Activated CD4-positive, CD25-positive, alpha-beta regulatory T cell (primary cell): ENCODE measurements at regions not wholly inside any gene's neighbourhood (a gene's known extent, or its start where the extent isn't known, plus 50 kb on each side); places are given as distances from the start of the nearest gene placed in this dataset.

Experiments used
- DNase-seq, 4 experiments: peaks; one replicate each; lab custom pipeline; 2025; lab: John Stamatoyannopoulos, UW

DNA sequence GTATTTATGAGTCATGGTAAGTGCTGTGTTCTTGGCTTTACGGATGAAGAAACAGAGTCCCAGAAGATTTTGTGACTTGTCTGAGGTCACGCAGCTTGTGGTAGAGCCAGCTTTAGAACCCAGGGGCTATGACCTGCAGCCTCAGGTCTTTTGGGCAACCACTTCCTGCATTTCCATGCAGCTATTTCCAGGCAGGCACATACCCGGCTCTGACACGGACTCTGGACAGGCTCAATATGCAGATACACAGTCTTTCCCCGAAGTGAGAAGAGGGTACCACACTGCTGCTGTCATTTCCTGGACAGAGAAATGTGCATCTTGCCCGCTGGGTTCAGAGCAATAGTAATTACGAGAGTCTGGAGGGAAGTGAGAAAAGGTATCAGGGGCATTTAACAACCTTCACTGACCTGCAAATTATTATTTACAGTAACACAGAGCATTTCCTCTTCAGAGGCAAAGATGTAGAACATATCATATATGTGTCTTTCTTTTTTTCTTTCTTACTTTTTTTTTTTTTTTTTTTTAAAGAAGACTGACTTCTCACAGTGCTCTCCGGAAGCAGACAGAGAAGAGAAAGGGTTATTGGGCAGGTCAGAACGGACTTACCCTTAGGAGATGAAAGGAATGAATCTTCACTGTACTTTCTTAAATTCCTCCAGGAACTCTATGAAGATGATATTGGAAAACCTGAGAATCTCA is 185.1 kb downstream of the CLIC5 start:
- no peak for DNase-seq

GRCh38 chr6:45829873-45830272 is 185.8 kb downstream of the CLIC5 start:
- DNase-seq = no peak

GRCh38 chr6:45827952-45828530 is 187.6 kb downstream of the CLIC5 start:
- no peak for DNase-seq

- DNase-seq = no peak
Measured at GRCh38 chr6:45822873-45823272, 192.8 kb downstream of the CLIC5 start.

GRCh38 chr6:45822246-45822812 is 193.3 kb downstream of the CLIC5 start:
- no peak for DNase-seq

DNA sequence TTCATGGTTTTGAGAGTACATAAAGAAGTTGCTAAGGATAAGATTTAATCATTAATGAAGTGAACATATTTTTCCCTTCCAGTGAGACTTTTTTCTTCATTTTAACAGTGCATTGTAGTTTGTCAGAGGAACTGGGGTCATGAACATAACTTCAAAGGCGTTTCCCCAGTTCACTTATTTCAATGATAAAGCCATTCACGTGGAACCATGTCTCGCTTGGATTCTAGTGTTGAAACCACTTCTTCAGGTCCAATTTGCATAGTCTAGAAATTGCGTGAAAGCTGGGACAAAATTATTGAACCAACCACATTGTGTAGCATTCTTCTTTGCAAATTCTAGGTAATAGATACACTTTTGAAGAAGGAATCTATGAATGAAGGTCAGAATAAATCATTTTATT is 197.0 kb downstream of the CLIC5 start:
- DNase-seq = no peak

- DNase-seq = no peak
Measured at GRCh38 chr6:45816674-45817297, 198.9 kb downstream of the CLIC5 start.

GRCh38 chr6:45815466-45816125 is 200.1 kb downstream of the CLIC5 start:
- DNase-seq = no peak

DNA sequence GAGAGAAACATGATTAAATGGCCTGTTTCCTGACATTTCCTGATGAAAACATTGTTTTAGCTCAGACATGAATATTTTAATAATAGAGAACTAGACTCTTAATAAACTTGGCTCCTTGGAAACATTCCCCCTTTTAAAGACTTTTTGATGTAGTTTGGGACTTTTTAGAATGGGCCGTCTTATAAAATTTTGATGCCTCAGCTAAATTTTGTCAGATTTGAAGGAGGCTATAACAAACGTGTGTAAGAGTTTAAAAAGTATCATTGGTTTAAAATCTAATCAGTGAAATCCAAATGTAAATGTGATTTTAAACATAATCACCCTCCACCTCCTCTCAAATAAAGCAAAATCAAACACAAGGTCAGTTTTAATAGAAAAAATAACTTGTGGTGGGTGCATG is 200.9 kb downstream of the CLIC5 start:
- DNase-seq = no peak

DNA sequence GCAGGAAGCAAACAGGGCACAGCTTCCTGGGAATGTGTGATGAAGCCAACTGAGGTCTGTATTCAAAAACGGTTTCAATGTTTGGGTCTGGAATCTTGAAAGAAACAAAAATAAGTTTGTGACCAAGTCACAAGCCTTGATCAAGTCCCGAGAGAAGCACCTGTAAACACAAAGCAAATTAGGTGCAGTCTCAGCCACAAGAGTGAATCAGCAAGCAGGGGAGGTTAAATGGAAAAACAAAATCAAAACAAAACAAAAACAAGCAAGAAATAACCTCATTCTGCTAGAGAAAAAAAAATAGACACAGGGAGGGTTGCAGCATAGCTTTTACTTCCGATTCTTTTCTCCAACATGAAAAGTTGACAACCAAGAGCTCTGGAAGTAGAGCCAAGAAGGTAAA is 201.7 kb downstream of the CLIC5 start:
- DNase-seq = no peak

DNA sequence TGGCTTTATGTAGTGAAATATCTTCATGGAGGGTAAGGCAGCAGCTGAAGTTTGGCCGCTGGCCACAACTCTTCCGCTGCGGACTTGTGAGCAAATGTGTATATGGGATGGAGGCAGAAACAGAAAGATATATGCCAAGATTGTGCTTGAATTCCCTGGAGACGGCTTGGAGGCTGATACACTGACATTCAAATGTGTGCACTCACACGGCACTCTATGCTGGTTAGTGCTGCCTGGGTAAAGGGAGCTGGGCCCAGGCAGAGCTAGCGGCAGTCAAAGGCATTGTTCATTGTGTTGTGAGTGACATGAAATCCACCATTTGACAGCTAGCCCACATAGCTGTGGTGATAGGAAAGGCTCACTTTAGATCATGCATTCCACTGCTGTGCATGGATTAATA is 202.7 kb downstream of the CLIC5 start:
- DNase-seq = no peak

GRCh38 chr6:45808917-45809316 is 206.7 kb downstream of the CLIC5 start:
- no peak for DNase-seq

DNA sequence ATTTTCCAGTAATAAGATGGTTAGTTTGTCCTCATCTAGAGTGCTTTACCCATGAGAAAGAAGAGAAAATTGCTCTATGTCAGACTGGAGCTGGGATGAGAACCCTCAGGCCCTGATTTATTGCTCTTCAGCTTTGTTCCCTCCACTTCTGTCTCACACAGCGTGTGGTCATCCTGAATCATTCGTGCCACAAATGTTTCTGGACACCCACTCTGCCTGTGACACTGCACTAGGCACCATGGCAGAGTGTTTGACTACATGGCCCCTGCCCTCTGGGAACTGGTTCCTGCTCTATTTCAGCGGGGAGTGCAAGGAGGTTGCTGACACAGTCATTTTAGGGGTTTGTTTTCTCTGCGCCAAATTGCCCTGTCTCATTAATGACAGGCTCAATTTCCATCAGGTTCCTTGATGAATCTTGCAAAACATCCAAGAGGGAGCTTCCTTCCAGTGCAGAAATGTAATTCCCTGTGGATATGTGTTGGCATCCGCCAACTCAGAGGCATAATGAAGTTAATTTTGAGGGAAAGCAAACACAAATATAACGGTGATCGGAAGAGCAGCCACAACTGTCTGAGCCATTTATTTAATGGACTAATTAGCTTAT is 207.5 kb downstream of the CLIC5 start:
- DNase-seq = no peak

- DNase-seq = no peak
Measured at GRCh38 chr6:45807311-45808041, 208.2 kb downstream of the CLIC5 start.

GRCh38 chr6:45806172-45806571 is 209.5 kb downstream of the CLIC5 start:
- DNase-seq = no peak

- no peak for DNase-seq
Measured at GRCh38 chr6:45803071-45803470, 212.6 kb downstream of the CLIC5 start.

- no peak for DNase-seq
Measured at GRCh38 chr6:45801471-45802289, 214.0 kb downstream of the CLIC5 start.

GRCh38 chr6:45800911-45801310 is 214.7 kb downstream of the CLIC5 start:
- no peak for DNase-seq

- DNase-seq = no peak
Measured at GRCh38 chr6:45795678-45796077, 220.0 kb downstream of the CLIC5 start.

DNA sequence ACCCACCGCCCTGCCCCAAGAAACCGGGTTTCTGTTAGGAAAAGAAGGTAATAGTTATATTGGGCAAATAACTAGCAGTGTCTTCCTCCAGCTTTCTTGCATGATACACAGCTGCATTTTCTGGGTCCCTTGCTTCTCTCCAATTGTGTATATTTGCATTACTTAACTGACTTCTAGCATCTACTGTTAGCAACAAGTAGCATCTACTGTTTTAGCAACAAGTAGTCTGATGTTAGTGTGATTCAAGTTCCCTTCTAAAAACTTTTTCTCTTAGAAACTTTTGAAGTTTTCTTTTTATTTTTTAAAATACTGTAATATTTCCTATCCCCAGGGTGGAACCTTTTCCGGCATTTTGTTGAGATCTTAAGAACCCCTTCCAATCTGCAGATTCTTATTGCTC is 221.2 kb downstream of the CLIC5 start:
- DNase-seq = no peak
